ENCODE measurements at regions not wholly inside any gene's neighbourhood (a gene's known extent, or its start where the extent isn't known, plus 50 kb on each side); places are given as distances from the start of the nearest gene placed in this dataset.

GRCh38 chr9:16318516-16319060 lies 551.9 kb downstream of the BNC2 start:
- Mint-ChIP-seq H3K27ac (no peak overlapping the region), H3K27me3 (ENCODE audit: low read depth) (no peaks in the 10 kb centered on the region; the same call in 1 of the 2 replicates), H3K4me3 (no peak overlapping the region), H3K9me3 (peaks cover 4% of the 10 kb centered on the region; the same call in 1 of the 2 replicates), H3K36me3 (no peaks in the 10 kb centered on the region), H3K4me1 (peaks cover 5% of the 10 kb centered on the region; the same call in 1 of the 2 replicates)
- no peak for DNase-seq (ENCODE audit: low spot score)
- ATAC-seq, result no peak
- POLR2A ChIA-PET, result no interaction called here
- TF ChIP-seq ZNF396 (CRISPR knock-in tag; IDR thresholded peaks at IDR 0.05; ENCODE audit: borderline replicate concordance), result no peak
- no peak for TF ChIP-seq TEAD1 (CRISPR knock-in tag; IDR thresholded peaks at IDR 0.05)
- no peak for TF ChIP-seq ZNF138 (CRISPR knock-in tag; conservative IDR thresholded peaks at IDR 0.05)
- TF ChIP-seq CREM (CRISPR knock-in tag; IDR thresholded peaks at IDR 0.05), result no peak
- TF ChIP-seq MAX (CRISPR knock-in tag; IDR thresholded peaks at IDR 0.05), result no peak
- TF ChIP-seq TP53 (CRISPR knock-in tag; IDR thresholded peaks at IDR 0.05), result no peak
- TF ChIP-seq ZBTB21 (CRISPR knock-in tag; IDR thresholded peaks at IDR 0.05; ENCODE audit: borderline replicate concordance), result no peak
- TF ChIP-seq GRHL2 (CRISPR knock-in tag; IDR thresholded peaks at IDR 0.05; ENCODE audit: insufficient replicate concordance, severe bottlenecking), result no peak
- no peak for TF ChIP-seq GABPB1 (CRISPR knock-in tag; IDR thresholded peaks at IDR 0.05)
- TF ChIP-seq JUN (CRISPR knock-in tag; IDR thresholded peaks at IDR 0.05), result no peak
- no peak for TF ChIP-seq ETV6 (CRISPR knock-in tag; IDR thresholded peaks at IDR 0.05)
- TF ChIP-seq ZNF423 (CRISPR knock-in tag; IDR thresholded peaks at IDR 0.05), result no peak
- TF ChIP-seq CTCF (IDR thresholded peaks at IDR 0.05), result no peak
- TF ChIP-seq USF2 (CRISPR knock-in tag; IDR thresholded peaks at IDR 0.05), result no peak
- no peak for TF ChIP-seq TEAD4 (CRISPR knock-in tag; IDR thresholded peaks at IDR 0.05)
- TF ChIP-seq SP1 (CRISPR knock-in tag; conservative IDR thresholded peaks at IDR 0.05), result no peak
- CTCF ChIA-PET, result no interaction called here

- peaks cover 5% of the 10 kb centered on the region; the same call in 1 of the 2 replicates for H3K4me1 Mint-ChIP-seq
- CTCF ChIA-PET, result no interaction called here
- TF ChIP-seq ATF2 (CRISPR knock-in tag; IDR thresholded peaks at IDR 0.05; ENCODE audit: borderline replicate concordance, low read depth) (no peak), ZNF219 (CRISPR knock-in tag; IDR thresholded peaks at IDR 0.05; ENCODE audit: borderline replicate concordance) (no peak), EMX1 (CRISPR knock-in tag; IDR thresholded peaks at IDR 0.05) (no peak), ZNF121 (CRISPR knock-in tag; IDR thresholded peaks at IDR 0.05) (no peak), IRF1 (CRISPR knock-in tag; IDR thresholded peaks at IDR 0.05) (no peak), NR1H2 (CRISPR knock-in tag; IDR thresholded peaks at IDR 0.05) (no peak), ATF3 (CRISPR knock-in tag; conservative IDR thresholded peaks at IDR 0.05) (no peak), ZSCAN18 (CRISPR knock-in tag; IDR thresholded peaks at IDR 0.05) (no peak), ZNF317 (CRISPR knock-in tag; IDR thresholded peaks at IDR 0.05; ENCODE audit: borderline replicate concordance, low read depth) (no peak), ZBTB43 (CRISPR knock-in tag; IDR thresholded peaks at IDR 0.05) (no peak), ZMAT4 (CRISPR knock-in tag; IDR thresholded peaks at IDR 0.05) (no peak), FOXK1 (CRISPR knock-in tag; IDR thresholded peaks at IDR 0.05) (no peak), SMAD3 (CRISPR knock-in tag; IDR thresholded peaks at IDR 0.05; ENCODE audit: borderline replicate concordance) (no peak)
Measured at GRCh38 chr9:16319646-16320045, 550.8 kb downstream of the BNC2 start.

More at GRCh38 chr9:16319646-16320045, 550.8 kb downstream of the BNC2 start:
- ATAC-seq (no peak), DNase-seq (ENCODE audit: low spot score) (no peak)
- no peak overlapping the region for H3K27ac Mint-ChIP-seq
- H3K4me3 Mint-ChIP-seq, result no peak overlapping the region
- H3K36me3 Mint-ChIP-seq, result no peaks in the 10 kb centered on the region
- no peaks in the 10 kb centered on the region; the same call in 1 of the 2 replicates for H3K27me3 Mint-ChIP-seq (ENCODE audit: low read depth)
- H3K9me3 Mint-ChIP-seq, result peaks cover 4% of the 10 kb centered on the region; the same call in 1 of the 2 replicates
- POLR2A ChIA-PET, result no interaction called here
